ENCODE measurements at regions not wholly inside any gene's neighbourhood (a gene's known extent, or its start where the extent isn't known, plus 50 kb on each side); places are given as distances from the start of the nearest gene placed in this dataset.
"Not testable (repeated sequence)": the region's sequence is repeated elsewhere in the genome, so short reads cannot be mapped to it uniquely, and the experiment has no call there.

- TF ChIP-seq, protein P1, sequence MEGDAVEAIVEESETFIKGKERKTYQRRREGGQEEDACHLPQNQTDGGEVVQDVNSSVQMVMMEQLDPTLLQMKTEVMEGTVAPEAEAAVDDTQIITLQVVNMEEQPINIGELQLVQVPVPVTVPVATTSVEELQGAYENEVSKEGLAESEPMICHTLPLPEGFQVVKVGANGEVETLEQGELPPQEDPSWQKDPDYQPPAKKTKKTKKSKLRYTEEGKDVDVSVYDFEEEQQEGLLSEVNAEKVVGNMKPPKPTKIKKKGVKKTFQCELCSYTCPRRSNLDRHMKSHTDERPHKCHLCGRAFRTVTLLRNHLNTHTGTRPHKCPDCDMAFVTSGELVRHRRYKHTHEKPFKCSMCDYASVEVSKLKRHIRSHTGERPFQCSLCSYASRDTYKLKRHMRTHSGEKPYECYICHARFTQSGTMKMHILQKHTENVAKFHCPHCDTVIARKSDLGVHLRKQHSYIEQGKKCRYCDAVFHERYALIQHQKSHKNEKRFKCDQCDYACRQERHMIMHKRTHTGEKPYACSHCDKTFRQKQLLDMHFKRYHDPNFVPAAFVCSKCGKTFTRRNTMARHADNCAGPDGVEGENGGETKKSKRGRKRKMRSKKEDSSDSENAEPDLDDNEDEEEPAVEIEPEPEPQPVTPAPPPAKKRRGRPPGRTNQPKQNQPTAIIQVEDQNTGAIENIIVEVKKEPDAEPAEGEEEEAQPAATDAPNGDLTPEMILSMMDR (IDR thresholded peaks at IDR 0.05): not testable (repeated sequence)
- TF ChIP-seq POLR2A, EP300, POLR2AphosphoS5 (IDR thresholded peaks at IDR 0.05): not testable (repeated sequence)
Observed at GRCh38 chr17:20868662-20869007, 174.2 kb downstream of the USP22 start.

All from upper lobe of left lung (tissue), 4 donors.